GM12865 (cell line): ENCODE measurements at regions not wholly inside any gene's neighbourhood (a gene's known extent, or its start where the extent isn't known, plus 50 kb on each side); places are given as distances from the start of the nearest gene placed in this dataset.

Experiments used
- DNase-seq: peaks from one replicate; pipeline ENCODE4 v3.0.0; 2010; ENCODE audit warnings: low read depth
- H3K4me3 ChIP-seq: 2 replicates; pipeline ENCODE4 v1.5.1; 2011; ENCODE audit warnings: mild to moderate bottlenecking, low read depth, low read length, control low read depth
- TF ChIP-seq, protein P1 (sequence below): IDR thresholded peaks from 2 replicates; pipeline ENCODE4 v1.5.1; 2011; ENCODE audit warnings: low read length, control low read depth, low read depth, inconsistent platforms; ENCODE audit not compliant: insufficient read depth; ENCODE audit errors: missing control alignments

DNA sequence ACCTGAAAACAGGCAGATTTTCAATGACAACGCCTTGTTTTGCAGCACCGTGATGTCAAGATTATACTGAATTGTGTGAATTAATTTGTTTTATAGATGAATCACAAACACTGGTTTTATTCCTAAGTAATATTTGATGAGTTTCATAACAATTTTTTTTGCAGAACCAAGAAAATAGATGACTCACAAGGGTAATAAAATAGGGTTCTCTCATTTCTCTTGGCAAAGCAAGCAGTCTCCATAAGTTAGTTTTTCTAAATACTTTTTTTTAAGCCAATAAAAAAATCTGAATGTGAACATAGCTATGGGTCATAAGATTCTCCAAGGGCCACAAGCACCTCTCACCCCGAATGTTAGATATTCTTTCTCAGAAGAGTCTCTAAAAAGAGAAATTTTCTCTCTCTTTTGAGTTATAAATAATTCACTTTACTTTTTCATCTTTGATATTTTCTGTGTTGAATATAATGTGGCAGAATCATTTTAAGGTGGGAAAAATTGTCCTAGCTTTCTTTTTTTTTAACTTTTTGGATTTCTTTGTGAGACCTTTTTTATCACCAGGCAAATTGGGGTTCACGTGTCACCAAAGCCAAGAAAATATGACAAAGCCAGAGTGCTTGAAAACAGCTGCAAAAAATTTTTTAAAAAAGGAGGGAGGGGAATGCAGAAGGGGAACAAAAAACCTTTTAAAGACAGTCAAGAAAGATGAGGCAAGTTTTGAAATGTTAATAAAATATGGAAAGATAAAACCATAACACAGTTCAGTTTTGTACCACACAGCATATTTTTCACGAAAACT is 174.6 kb upstream of the DAPK1 start:
- TF ChIP-seq, protein P1, sequence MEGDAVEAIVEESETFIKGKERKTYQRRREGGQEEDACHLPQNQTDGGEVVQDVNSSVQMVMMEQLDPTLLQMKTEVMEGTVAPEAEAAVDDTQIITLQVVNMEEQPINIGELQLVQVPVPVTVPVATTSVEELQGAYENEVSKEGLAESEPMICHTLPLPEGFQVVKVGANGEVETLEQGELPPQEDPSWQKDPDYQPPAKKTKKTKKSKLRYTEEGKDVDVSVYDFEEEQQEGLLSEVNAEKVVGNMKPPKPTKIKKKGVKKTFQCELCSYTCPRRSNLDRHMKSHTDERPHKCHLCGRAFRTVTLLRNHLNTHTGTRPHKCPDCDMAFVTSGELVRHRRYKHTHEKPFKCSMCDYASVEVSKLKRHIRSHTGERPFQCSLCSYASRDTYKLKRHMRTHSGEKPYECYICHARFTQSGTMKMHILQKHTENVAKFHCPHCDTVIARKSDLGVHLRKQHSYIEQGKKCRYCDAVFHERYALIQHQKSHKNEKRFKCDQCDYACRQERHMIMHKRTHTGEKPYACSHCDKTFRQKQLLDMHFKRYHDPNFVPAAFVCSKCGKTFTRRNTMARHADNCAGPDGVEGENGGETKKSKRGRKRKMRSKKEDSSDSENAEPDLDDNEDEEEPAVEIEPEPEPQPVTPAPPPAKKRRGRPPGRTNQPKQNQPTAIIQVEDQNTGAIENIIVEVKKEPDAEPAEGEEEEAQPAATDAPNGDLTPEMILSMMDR, result no peak

GRCh38 chr9:87323928-87324327 is 173.7 kb upstream of the DAPK1 start:
- TF ChIP-seq, protein P1, result no peak
- DNase-seq, result no peak
- H3K4me3 ChIP-seq, result no peak overlapping the region

More for the DNA sequence above, 174.6 kb upstream of the DAPK1 start:
- no peak overlapping the region for H3K4me3 ChIP-seq
- no peak for DNase-seq

DNA sequence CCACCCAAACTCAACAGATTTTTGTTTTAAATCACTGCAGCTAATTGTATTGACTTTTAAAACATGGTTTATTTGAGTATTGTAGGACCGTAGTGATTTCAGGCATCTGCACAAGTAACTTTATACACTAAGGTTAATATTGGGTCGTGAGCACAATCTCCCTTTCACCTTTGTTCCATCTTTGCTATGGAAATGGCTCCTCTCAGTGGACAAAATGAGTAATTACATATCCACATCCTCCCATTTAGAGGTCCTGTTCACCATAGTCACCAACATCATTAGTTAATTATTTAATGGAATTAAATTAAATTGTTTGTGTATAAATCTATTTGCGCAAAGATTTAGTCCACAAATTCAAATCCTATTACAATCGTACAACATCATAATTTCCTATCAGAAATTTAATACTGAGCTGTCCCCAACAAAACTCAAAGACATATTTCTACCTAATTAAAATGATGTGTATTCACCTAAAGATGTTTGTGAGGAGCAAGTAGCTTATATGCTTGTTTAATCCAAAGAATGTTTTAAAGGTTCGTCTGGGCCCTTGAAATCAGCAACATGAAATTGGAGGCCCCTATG is 173.0 kb upstream of the DAPK1 start:
- peak; percentile 55 for DNase-seq
- H3K4me3 ChIP-seq, result no peak overlapping the region
- TF ChIP-seq, protein P1, result peak; percentile 55

- no peak for DNase-seq
- TF ChIP-seq, protein P1, result no peak
- H3K4me3 ChIP-seq, result no peak overlapping the region
These were observed 170.0 kb upstream of the DAPK1 start for GRCh38 chr9:87327575-87328125.

- DNase-seq, result no peak
- H3K4me3 ChIP-seq, result no peak overlapping the region
- TF ChIP-seq, protein P1, result no peak
These were observed 163.9 kb upstream of the DAPK1 start for GRCh38 chr9:87333802-87334201.

GRCh38 chr9:87334366-87334765 is 163.3 kb upstream of the DAPK1 start:
- H3K4me3 ChIP-seq, result no peak overlapping the region
- DNase-seq, result no peak

More at GRCh38 chr9:87334366-87334765, 163.3 kb upstream of the DAPK1 start:
- TF ChIP-seq, protein P1, result no peak
